Common myeloid progenitor, CD34-positive (primary cell): ENCODE measurements at regions not wholly inside any gene's neighbourhood (a gene's known extent, or its start where the extent isn't known, plus 50 kb on each side); places are given as distances from the start of the nearest gene placed in this dataset.

Source experiments
- CTCF ChIA-PET: fragments of 350-600 bp; sonication (Branson Sonifier 250); formaldehyde crosslinking; loops from one replicate; lab custom pipeline; 2021; ENCODE audit warnings: antibody characterized with exemption; lab: Charles Lee
- POLR2A ChIA-PET: fragments of 350-600 bp; sonication (Branson Sonifier 250); formaldehyde crosslinking; loops from one replicate; lab custom pipeline; 2021; ENCODE audit warnings: antibody characterized with exemption; lab: Charles Lee
- DNase-seq, 3 donors: peaks; one replicate each; pipeline versions ENCODE4 v3.0.0 to v3.0.0-alpha.2; 2013
- H3K27ac ChIP-seq, 2 experiments: 1 replicate in 1 of 2; 2 replicates in 1 of 2; pipeline ENCODE4 v1.7.0; 2013; ENCODE audit warnings: inconsistent platforms in 2 of 2, low read length in 2 of 2, mild to moderate bottlenecking in 2 of 2, low read depth in 1 of 2, moderate library complexity in 1 of 2; ENCODE audit not compliant: severe bottlenecking in 2 of 2, insufficient read depth in 1 of 2, poor library complexity in 1 of 2
- H3K27me3 ChIP-seq, 5 experiments: replicated peaks in 2 of 5; 1 replicate in 3 of 5; 2 replicates in 2 of 5; pipeline versions ENCODE4 v1.6.1 to v1.7.0; 2013; ENCODE audit warnings: low read length in 4 of 5, mild to moderate bottlenecking in 2 of 5, moderate library complexity in 2 of 5, inconsistent platforms in 1 of 5; ENCODE audit not compliant: insufficient read depth in 5 of 5, control insufficient read depth in 4 of 5
- H3K36me3 ChIP-seq, 4 experiments: 1 replicate in 2 of 4; 2 replicates in 2 of 4; pipeline versions ENCODE4 v1.6.1 to v1.7.0; 2013; ENCODE audit warnings: low read length in 3 of 4, control low read depth in 1 of 4, mild to moderate bottlenecking in 1 of 4; ENCODE audit not compliant: control insufficient read depth in 4 of 4, insufficient read depth in 4 of 4
- H3K4me1 ChIP-seq, 4 experiments: 1 replicate in 3 of 4; 2 replicates in 1 of 4; pipeline versions ENCODE4 v1.6.1 to v1.7.1; 2013; ENCODE audit warnings: low read length in 3 of 4, mild to moderate bottlenecking in 3 of 4, control low read depth in 1 of 4, inconsistent platforms in 1 of 4, moderate library complexity in 1 of 4; ENCODE audit not compliant: control insufficient read depth in 4 of 4, insufficient read depth in 4 of 4; ENCODE audit errors: control extremely low read depth in 1 of 4
- H3K4me3 ChIP-seq, 7 experiments: 1 replicate in 4 of 7; 2 replicates in 3 of 7; pipeline versions ENCODE4 v1.5.1 to v1.7.0; 2013; ENCODE audit warnings: mild to moderate bottlenecking in 7 of 7, low read length in 6 of 7, moderate library complexity in 6 of 7, inconsistent platforms in 2 of 7, low read depth in 2 of 7, control low read depth in 1 of 7; ENCODE audit not compliant: insufficient read depth in 4 of 7, control insufficient read depth in 1 of 7; ENCODE audit errors: extremely low read depth in 1 of 7
- H3K9me3 ChIP-seq, 5 experiments: 1 replicate in 4 of 5; 2 replicates in 1 of 5; pipeline versions ENCODE4 v1.6.1 to v1.7.1; 2013; ENCODE audit warnings: low read length in 4 of 5, mild to moderate bottlenecking in 2 of 5, inconsistent platforms in 1 of 5, low read depth in 1 of 5, moderate library complexity in 1 of 5; ENCODE audit not compliant: control insufficient read depth in 4 of 5, insufficient read depth in 2 of 5; ENCODE audit errors: control extremely low read depth in 1 of 5
- WGBS: methylation state at CpG from one replicate; pipeline ENCODE4 v1.1.5; 2013; ENCODE audit not compliant: insufficient coverage; 5-methylcytosine and 5-hydroxymethylcytosine counted together

DNA sequence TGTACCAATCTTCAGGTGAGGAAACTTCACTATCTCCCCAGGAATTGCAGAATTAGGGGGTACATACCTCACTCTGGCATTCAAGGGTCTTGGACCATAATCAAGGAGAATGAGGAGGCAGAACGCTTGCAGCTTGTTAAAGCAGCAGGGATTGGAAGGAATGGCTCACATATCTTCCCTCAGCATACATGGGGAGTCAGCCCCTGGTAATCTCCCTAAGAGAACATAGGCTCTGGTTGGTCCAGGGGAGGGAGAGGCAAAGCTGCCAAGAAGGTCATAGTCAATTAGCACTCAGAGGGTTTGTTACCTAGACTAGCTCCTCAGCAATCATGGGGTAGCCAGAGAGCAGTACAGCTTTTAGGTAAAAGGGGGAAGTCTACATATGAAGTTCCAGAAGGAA lies 256.8 kb downstream of the INSC start:
- POLR2A ChIA-PET = no interaction called here
- DNase-seq = no peak

GRCh38 chr11:15374418-15374817 lies 259.7 kb downstream of the INSC start:
- POLR2A ChIA-PET = no interaction called here
- WGBS = no CpG with 5 or more reads among the region's 2 CpGs
- no peaks in the 10 kb centered on the region for H3K4me1 ChIP-seq
- CTCF ChIA-PET = no interaction called here
- no peak overlapping the region for H3K4me3 ChIP-seq
- no peaks in the 10 kb centered on the region for H3K27me3 ChIP-seq
- no peak overlapping the region for H3K27ac ChIP-seq
- H3K9me3 ChIP-seq = peaks cover 0 to 12% (median 2%) of the 10 kb centered on the region in 5 experiments
- DNase-seq = no peak
- H3K36me3 ChIP-seq = no peaks in the 10 kb centered on the region

More for the DNA sequence above, 256.8 kb downstream of the INSC start:
- CTCF ChIA-PET = no interaction called here
- peaks cover 0 to 2% (median 0%) of the 10 kb centered on the region in 5 experiments for H3K27me3 ChIP-seq
- H3K9me3 ChIP-seq = no peaks in the 10 kb centered on the region
- H3K4me1 ChIP-seq = no peaks in the 10 kb centered on the region
- H3K27ac ChIP-seq = no peak overlapping the region
- H3K36me3 ChIP-seq = no peaks in the 10 kb centered on the region
- WGBS = no CpG with 5 or more reads among the region's 1 CpG
- H3K4me3 ChIP-seq = no peak overlapping the region

DNA sequence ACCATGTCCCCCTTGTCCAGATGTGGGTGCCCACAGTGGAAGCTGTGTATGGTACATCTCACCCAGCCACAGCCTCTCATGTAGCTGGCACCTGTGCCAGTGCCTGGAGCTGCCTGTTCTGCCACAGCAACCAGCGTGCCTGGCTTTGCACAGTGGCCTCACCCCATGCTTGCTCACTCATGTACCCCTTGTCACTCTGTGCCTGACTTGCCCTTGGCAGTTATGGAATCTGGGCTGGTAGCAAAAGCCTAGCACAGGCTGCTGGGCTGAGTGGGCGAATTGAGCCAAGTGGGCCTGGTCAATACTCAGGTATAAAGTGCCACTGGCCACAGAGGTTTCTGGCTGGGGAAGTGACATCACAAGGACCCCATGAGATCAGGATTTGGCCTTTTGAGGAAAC lies 264.2 kb downstream of the INSC start:
- no peak overlapping the region for H3K4me3 ChIP-seq
- no peak overlapping the region for H3K27ac ChIP-seq
- H3K36me3 ChIP-seq = no peaks in the 10 kb centered on the region
- 88% methylated on average over 2 of the region's 2 CpGs for WGBS
- H3K4me1 ChIP-seq = no peaks in the 10 kb centered on the region
- peaks cover 0 to 12% (median 2%) of the 10 kb centered on the region in 5 experiments for H3K9me3 ChIP-seq
- no peak for DNase-seq
- ChIA-PET POLR2A (no interaction called here), CTCF (no interaction called here)
- H3K27me3 ChIP-seq = no peaks in the 10 kb centered on the region

DNA sequence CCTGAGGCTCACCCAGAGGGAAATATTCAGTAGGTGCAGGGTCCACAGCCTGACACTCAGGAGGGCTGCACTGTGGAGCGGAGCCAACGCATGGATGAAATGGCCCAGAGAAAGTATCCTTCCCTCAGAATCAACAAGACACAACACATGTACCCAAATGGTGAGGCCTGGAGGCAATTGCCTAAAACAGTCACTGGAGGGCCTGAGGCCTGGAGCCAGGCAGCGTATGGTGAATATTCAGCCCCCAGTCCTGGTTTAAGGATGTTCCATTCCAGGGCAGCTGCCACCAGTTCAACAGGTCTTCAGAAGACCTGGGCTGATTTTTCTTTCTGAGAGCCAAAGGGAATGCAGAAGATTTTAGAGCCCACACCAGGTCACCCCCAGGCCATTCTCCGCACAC lies 264.8 kb downstream of the INSC start:
- peaks cover 0 to 12% (median 2%) of the 10 kb centered on the region in 5 experiments for H3K9me3 ChIP-seq
- ChIA-PET CTCF (no interaction called here), POLR2A (no interaction called here)
- H3K36me3 ChIP-seq = no peaks in the 10 kb centered on the region
- WGBS = 93% methylated on average over 2 of the region's 4 CpGs
- no peaks in the 10 kb centered on the region for H3K27me3 ChIP-seq
- H3K27ac ChIP-seq = no peak overlapping the region
- no peak for DNase-seq
- no peak overlapping the region for H3K4me3 ChIP-seq
- no peaks in the 10 kb centered on the region for H3K4me1 ChIP-seq

DNA sequence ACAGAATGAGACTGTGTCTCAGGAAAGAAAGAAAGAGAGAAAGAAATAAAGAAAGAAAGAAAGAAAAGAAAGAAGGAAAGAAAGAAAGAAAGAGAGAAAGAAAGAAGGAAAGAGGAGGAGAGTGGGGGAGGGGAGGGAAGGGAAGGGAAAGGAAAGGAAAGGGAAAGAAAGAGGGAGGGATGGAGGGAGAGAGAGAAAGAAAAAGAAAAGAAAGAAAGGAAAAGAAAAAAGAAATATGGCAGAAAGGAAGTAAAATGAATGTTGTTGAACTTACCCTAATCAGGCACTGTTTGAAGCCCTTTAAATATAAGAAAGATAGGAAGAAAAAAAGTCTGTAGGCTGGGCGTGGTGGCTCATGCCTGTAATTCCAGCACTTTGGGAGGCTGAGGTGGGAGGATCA lies 276.1 kb downstream of the INSC start:
- CTCF ChIA-PET = interaction anchor here (0.6 kb wide), 1 partner anchor 106 kb away, joined by 3 read pairs; no protein-coding TSS in a partner anchor
- WGBS = no CpG with 5 or more reads among the region's 1 CpG
- H3K4me1 ChIP-seq = no peaks in the 10 kb centered on the region
- POLR2A ChIA-PET = no interaction called here
- H3K36me3 ChIP-seq = no peaks in the 10 kb centered on the region
- no peak overlapping the region for H3K27ac ChIP-seq
- peaks cover 0 to 9% (median 0%) of the 10 kb centered on the region in 5 experiments for H3K9me3 ChIP-seq
- no peak for DNase-seq
- H3K27me3 ChIP-seq = no peaks in the 10 kb centered on the region
- no peak overlapping the region for H3K4me3 ChIP-seq

- WGBS = 80% methylated on average over 1 of the region's 2 CpGs
- no peak overlapping the region for H3K4me3 ChIP-seq
- ChIA-PET CTCF (interaction anchor here (0.8 kb wide), 1 partner anchor 10 kb away, joined by 3 read pairs; no protein-coding TSS in a partner anchor), POLR2A (no interaction called here)
- no peaks in the 10 kb centered on the region for H3K27me3 ChIP-seq
- no peaks in the 10 kb centered on the region for H3K4me1 ChIP-seq
- no peaks in the 10 kb centered on the region for H3K36me3 ChIP-seq
- peaks cover 0 to 10% (median 3%) of the 10 kb centered on the region in 5 experiments for H3K9me3 ChIP-seq
- H3K27ac ChIP-seq = no peak overlapping the region
- DNase-seq = no peak
These were observed 282.1 kb downstream of the INSC start for GRCh38 chr11:15396778-15397177.

GRCh38 chr11:15406851-15407351 lies 292.2 kb downstream of the INSC start:
- no peak for DNase-seq
- POLR2A ChIA-PET = no interaction called here
- H3K36me3 ChIP-seq = no peaks in the 10 kb centered on the region
- peaks cover 0 to 5% (median 0%) of the 10 kb centered on the region in 5 experiments for H3K9me3 ChIP-seq
- WGBS = 94% methylated on average over 3 of the region's 3 CpGs
- no peaks in the 10 kb centered on the region for H3K27me3 ChIP-seq
- H3K27ac ChIP-seq = no peak overlapping the region
- H3K4me3 ChIP-seq = no peak overlapping the region
- no peaks in the 10 kb centered on the region for H3K4me1 ChIP-seq
- CTCF ChIA-PET = interaction anchor here (1.0 kb wide), 1 partner anchor 10 kb away, joined by 3 read pairs; no protein-coding TSS in a partner anchor
